SK-N-SH treated with all-trans-retinoic acid at 6 μM for 48 hours (cell line): ENCODE measurements at regions not wholly inside any gene's neighbourhood (a gene's known extent, or its start where the extent isn't known, plus 50 kb on each side); places are given as distances from the start of the nearest gene placed in this dataset.

Source experiments
- ARNTL ChIP-seq: fragments of 450-650 bp; formaldehyde crosslinking; IDR thresholded peaks from 2 replicates; pipeline ENCODE4 v1.5.0; 2020; ENCODE audit warnings: low read depth, mild to moderate bottlenecking, moderate library complexity, borderline replicate concordance
- CSDC2 ChIP-seq: fragments of 250-450 bp; sonication (Bioruptor Pico); IDR thresholded peaks from 2 replicates; pipeline ENCODE4 v1.5.0; 2020; ENCODE audit warnings: mild to moderate bottlenecking, moderate library complexity
- GLIS3 ChIP-seq: fragments of 250-450 bp; sonication (Bioruptor Pico); IDR thresholded peaks from 2 replicates; pipeline ENCODE4 v1.5.0; 2020; ENCODE audit warnings: mild to moderate bottlenecking, moderate library complexity
- TCF4 ChIP-seq: fragments of 250-450 bp; sonication (Bioruptor Pico); IDR thresholded peaks from 2 replicates; pipeline ENCODE4 v1.8.0; 2021; ENCODE audit warnings: mild to moderate bottlenecking, moderate library complexity, borderline replicate concordance
- TOX ChIP-seq: fragments of 250-450 bp; sonication (Bioruptor Pico); IDR thresholded peaks from 2 replicates; pipeline ENCODE4 v1.8.0; 2021; ENCODE audit warnings: mild to moderate bottlenecking, moderate library complexity, borderline replicate concordance
- ZFP3 ChIP-seq: fragments of 250-450 bp; sonication (Bioruptor Pico); IDR thresholded peaks from 2 replicates; pipeline ENCODE4 v1.5.0; 2020; ENCODE audit warnings: mild to moderate bottlenecking, moderate library complexity
- ZFP30 ChIP-seq: fragments of 450-650 bp; formaldehyde crosslinking; IDR thresholded peaks from 2 replicates; pipeline ENCODE4 v1.5.0; 2022; ENCODE audit warnings: mild to moderate bottlenecking, moderate library complexity
- ZNF565 ChIP-seq: fragments of 450-650 bp; formaldehyde crosslinking; conservative IDR thresholded peaks from 2 replicates; pipeline ENCODE4 v1.5.0; 2020; ENCODE audit warnings: low read depth, mild to moderate bottlenecking, moderate library complexity
- ZNF70 ChIP-seq: fragments of 450-650 bp; formaldehyde crosslinking; IDR thresholded peaks from 2 replicates; pipeline ENCODE4 v1.5.0; 2020; ENCODE audit warnings: mild to moderate bottlenecking, moderate library complexity
- ZNF8 ChIP-seq: fragments of 450-650 bp; formaldehyde crosslinking; IDR thresholded peaks from 2 replicates; pipeline ENCODE4 v1.5.0; 2020; ENCODE audit warnings: mild to moderate bottlenecking, moderate library complexity

DNA sequence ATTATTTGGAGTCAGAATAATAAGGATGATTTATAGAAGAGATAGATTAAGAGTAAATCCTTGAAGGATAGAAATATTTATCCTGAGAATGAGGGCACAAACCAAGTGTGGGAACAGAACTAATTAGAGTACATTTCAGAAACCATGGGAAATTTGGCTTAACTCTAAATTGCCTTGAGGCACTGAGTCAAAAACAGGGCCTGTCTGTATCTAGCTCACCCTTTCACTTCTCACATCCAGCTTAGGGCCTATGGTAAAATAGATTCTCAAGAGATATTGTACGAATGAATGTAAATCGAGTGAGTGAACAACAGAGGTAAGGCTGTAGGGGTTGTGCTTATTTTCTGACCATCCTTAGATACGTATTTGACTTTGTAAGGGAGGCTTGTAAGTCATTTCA, 586.1 kb upstream of the DPPA4 start:
- TF ChIP-seq ZFP30, result no peak
- TF ChIP-seq ZNF8 (CRISPR knock-in tag), result no peak
- no peak for TF ChIP-seq ARNTL (CRISPR knock-in tag)
- TF ChIP-seq ZFP3 (CRISPR knock-in tag), result no peak
- TF ChIP-seq CSDC2, result no peak
- no peak for TF ChIP-seq TOX (CRISPR knock-in tag)
- TF ChIP-seq ZNF70 (CRISPR knock-in tag), result no peak
- no peak for TF ChIP-seq GLIS3
- no peak for TF ChIP-seq ZNF565 (CRISPR knock-in tag)
- TF ChIP-seq TCF4, result no peak
